ENCODE measurements at regions not wholly inside any gene's neighbourhood (a gene's known extent, or its start where the extent isn't known, plus 50 kb on each side); places are given as distances from the start of the nearest gene placed in this dataset.

DNA sequence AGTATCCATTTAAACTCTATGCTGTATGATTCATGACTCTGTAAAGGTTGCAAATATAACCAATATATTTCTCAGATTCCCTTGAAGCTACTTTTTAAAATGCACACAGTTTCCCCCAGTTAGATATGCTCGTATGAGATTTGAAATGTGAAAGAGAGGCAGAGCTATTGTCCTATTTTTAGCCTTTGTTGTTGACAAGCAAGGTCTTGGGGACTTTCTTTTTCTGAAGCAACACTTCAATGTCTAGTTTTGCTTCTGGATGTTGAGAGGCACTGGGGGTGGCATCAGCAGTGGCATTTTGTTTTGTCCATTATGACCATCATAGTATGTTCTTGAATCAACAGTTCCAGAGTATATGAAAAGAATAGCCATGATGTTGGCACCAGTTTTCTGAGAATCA is 63.4 kb downstream of the ASCL1 start:
- H3K79me2 ChIP-seq (ENCODE audit: control insufficient read depth, insufficient read depth, low read length) = no peaks in the 10 kb centered on the region
- Mint-ChIP-seq H3K4me1 (no peaks in the 10 kb centered on the region), H3K9me3 (ENCODE audit: insufficient read depth) (no peaks in the 10 kb centered on the region), H3K27ac (no peak overlapping the region), H3K27me3 (peaks cover 5% of the 10 kb centered on the region), H3K4me3 (no peak overlapping the region)
- no peaks in the 10 kb centered on the region for H3K4me1 ChIP-seq (ENCODE audit: control insufficient read depth in 2 of 2, insufficient read depth in 2 of 2, low read length in 2 of 2)
- H3K36me3 ChIP-seq (replicated peaks in 1 of 2; ENCODE audit: control extremely low read depth in 1 of 2, control insufficient read depth in 1 of 2, extremely low read depth in 1 of 2, insufficient read depth in 2 of 2, low read length in 1 of 2) = no peaks in the 10 kb centered on the region
- DNase-seq (no peak), ATAC-seq (ENCODE audit: low read depth) (no peak)
- no peak overlapping the region for H3K27ac ChIP-seq (ENCODE audit: low read length in 2 of 2)
- no peak overlapping the region for H2AFZ ChIP-seq (ENCODE audit: insufficient read depth, low read depth, low read length, poor library complexity, severe bottlenecking)
- H4K20me1 ChIP-seq (ENCODE audit: control insufficient read depth, insufficient read depth, low read length, poor library complexity, severe bottlenecking) = no peaks in the 10 kb centered on the region
- H3K27me3 ChIP-seq (replicated peaks in 1 of 4; ENCODE audit: control extremely low read depth in 1 of 4, control insufficient read depth in 3 of 4, insufficient read depth in 4 of 4, low read length in 3 of 4) = peaks cover 0 to 2% (median 0%) of the 10 kb centered on the region in 4 experiments
- intact Hi-C loops (cut with micrococcal nuclease) = no loop called here
- ChIA-PET CTCF (no interaction called here), POLR2A (no interaction called here)
- TF ChIP-seq, protein P1, sequence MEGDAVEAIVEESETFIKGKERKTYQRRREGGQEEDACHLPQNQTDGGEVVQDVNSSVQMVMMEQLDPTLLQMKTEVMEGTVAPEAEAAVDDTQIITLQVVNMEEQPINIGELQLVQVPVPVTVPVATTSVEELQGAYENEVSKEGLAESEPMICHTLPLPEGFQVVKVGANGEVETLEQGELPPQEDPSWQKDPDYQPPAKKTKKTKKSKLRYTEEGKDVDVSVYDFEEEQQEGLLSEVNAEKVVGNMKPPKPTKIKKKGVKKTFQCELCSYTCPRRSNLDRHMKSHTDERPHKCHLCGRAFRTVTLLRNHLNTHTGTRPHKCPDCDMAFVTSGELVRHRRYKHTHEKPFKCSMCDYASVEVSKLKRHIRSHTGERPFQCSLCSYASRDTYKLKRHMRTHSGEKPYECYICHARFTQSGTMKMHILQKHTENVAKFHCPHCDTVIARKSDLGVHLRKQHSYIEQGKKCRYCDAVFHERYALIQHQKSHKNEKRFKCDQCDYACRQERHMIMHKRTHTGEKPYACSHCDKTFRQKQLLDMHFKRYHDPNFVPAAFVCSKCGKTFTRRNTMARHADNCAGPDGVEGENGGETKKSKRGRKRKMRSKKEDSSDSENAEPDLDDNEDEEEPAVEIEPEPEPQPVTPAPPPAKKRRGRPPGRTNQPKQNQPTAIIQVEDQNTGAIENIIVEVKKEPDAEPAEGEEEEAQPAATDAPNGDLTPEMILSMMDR (IDR thresholded peaks at IDR 0.05) = no peak
- no peak for TF ChIP-seq EZH2 (IDR thresholded peaks at IDR 0.05; ENCODE audit: borderline replicate concordance, insufficient read depth, low read depth, low read length, poor library complexity, severe bottlenecking)
- WGBS (ENCODE audit: insufficient coverage) = no CpG with 5 or more reads among the region's 1 CpG
- no peak overlapping the region for H3K4me2 ChIP-seq (replicated peaks; ENCODE audit: low read depth, low read length, poor library complexity, severe bottlenecking)
- H3K4me3 ChIP-seq (ENCODE audit: control extremely low read depth in 1 of 5, extremely low read depth in 1 of 5, insufficient read depth in 1 of 5, low read depth in 2 of 5, low read length in 4 of 5) = no peak overlapping the region
- no peaks in the 10 kb centered on the region for H3K9me3 ChIP-seq (ENCODE audit: control extremely low read depth in 1 of 3, control insufficient read depth in 2 of 3, insufficient read depth in 1 of 3, low read length in 2 of 3)
- no peak overlapping the region for H3K9ac ChIP-seq (ENCODE audit: low read length)

DNA sequence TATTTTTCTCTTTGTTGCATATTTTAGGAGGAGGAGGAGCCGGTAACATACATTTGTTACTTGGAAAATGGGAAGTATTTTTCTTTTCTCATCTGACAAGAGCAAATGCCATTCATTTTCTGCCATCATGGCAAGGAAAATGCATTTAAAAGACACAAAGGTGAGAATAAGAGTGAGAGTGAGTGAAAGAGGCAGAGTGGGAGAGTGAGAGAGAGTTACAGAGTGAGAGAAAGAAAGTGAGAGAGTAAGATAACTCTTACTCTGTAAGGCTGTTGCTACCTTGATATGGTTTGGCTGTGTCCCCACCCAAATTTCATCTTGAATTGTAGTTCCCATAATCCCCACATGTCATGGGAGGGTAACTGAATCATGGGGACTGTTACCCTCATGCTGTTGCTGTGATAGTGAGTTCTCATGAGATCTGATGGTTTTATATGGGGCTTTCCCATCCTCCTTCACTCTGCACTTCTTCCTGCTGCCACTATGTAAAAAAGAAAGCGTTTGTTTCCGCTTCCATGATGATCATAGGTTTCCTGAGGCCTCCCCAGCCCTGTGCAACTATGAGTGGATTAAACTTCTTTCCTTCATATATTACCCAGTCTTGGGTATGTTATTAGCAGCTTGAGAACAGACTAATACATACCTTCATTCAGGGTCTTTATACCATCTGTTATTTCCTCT is 64.2 kb downstream of the ASCL1 start:
- Histone ChIP-seq H3K9me3 (ENCODE audit: control extremely low read depth in 1 of 3, control insufficient read depth in 2 of 3, insufficient read depth in 1 of 3, low read length in 2 of 3) (no peaks in the 10 kb centered on the region), H3K36me3 (replicated peaks in 1 of 2; ENCODE audit: control extremely low read depth in 1 of 2, control insufficient read depth in 1 of 2, extremely low read depth in 1 of 2, insufficient read depth in 2 of 2, low read length in 1 of 2) (no peaks in the 10 kb centered on the region), H3K79me2 (ENCODE audit: control insufficient read depth, insufficient read depth, low read length) (no peaks in the 10 kb centered on the region), H2AFZ (ENCODE audit: insufficient read depth, low read depth, low read length, poor library complexity, severe bottlenecking) (no peak overlapping the region), H3K9ac (ENCODE audit: low read length) (no peak overlapping the region), H4K20me1 (ENCODE audit: control insufficient read depth, insufficient read depth, low read length, poor library complexity, severe bottlenecking) (no peaks in the 10 kb centered on the region), H3K4me1 (ENCODE audit: control insufficient read depth in 2 of 2, insufficient read depth in 2 of 2, low read length in 2 of 2) (no peaks in the 10 kb centered on the region), H3K4me3 (ENCODE audit: control extremely low read depth in 1 of 5, extremely low read depth in 1 of 5, insufficient read depth in 1 of 5, low read depth in 2 of 5, low read length in 4 of 5) (no peak overlapping the region), H3K27me3 (replicated peaks in 1 of 4; ENCODE audit: control extremely low read depth in 1 of 4, control insufficient read depth in 3 of 4, insufficient read depth in 4 of 4, low read length in 3 of 4) (peaks cover 0 to 2% (median 0%) of the 10 kb centered on the region in 4 experiments), H3K27ac (ENCODE audit: low read length in 2 of 2) (no peak overlapping the region), H3K4me2 (replicated peaks; ENCODE audit: low read depth, low read length, poor library complexity, severe bottlenecking) (no peak overlapping the region)
- ATAC-seq (ENCODE audit: low read depth) (no peak), DNase-seq (no peak)
- Mint-ChIP-seq H3K27ac (no peak overlapping the region), H3K4me1 (no peaks in the 10 kb centered on the region), H3K9me3 (ENCODE audit: insufficient read depth) (no peaks in the 10 kb centered on the region), H3K27me3 (peaks cover 5% of the 10 kb centered on the region), H3K4me3 (no peak overlapping the region)
- TF ChIP-seq EZH2 (IDR thresholded peaks at IDR 0.05; ENCODE audit: borderline replicate concordance, insufficient read depth, low read depth, low read length, poor library complexity, severe bottlenecking) = no peak
- TF ChIP-seq, protein P1 (IDR thresholded peaks at IDR 0.05) = no peak
- POLR2A ChIA-PET = no interaction called here
- WGBS (ENCODE audit: insufficient coverage) = no CpG with 5 or more reads among the region's 3 CpGs
- CTCF ChIA-PET = no interaction called here
- intact Hi-C loops (cut with micrococcal nuclease) = no loop called here
